ENCODE measurements at regions not wholly inside any gene's neighbourhood (a gene's known extent, or its start where the extent isn't known, plus 50 kb on each side); places are given as distances from the start of the nearest gene placed in this dataset.

- Histone ChIP-seq H3K27ac (ENCODE audit: low read depth in 2 of 2, low read length in 2 of 2) (no peak overlapping the region), H3K36me3 (ENCODE audit: control insufficient read depth in 2 of 3, insufficient read depth in 3 of 3, low read length in 3 of 3) (no peaks in the 10 kb centered on the region), H3K9me3 (ENCODE audit: control insufficient read depth in 2 of 3, insufficient read depth in 1 of 3, low read length in 3 of 3) (peaks cover 0 to 2% (median 0%) of the 10 kb centered on the region in 3 donors), H3K4me1 (ENCODE audit: control insufficient read depth in 2 of 3, insufficient read depth in 2 of 3, low read depth in 1 of 3, low read length in 3 of 3) (peaks cover 0 to 5% (median 4%) of the 10 kb centered on the region in 3 donors), H3K9ac (ENCODE audit: low read length in 3 of 3) (no peak overlapping the region), H3K27me3 (ENCODE audit: control insufficient read depth, insufficient read depth, low read length) (no peaks in the 10 kb centered on the region), H3K4me3 (ENCODE audit: low read length in 3 of 3) (no peak overlapping the region)
- DNase-seq (no peak), FAIRE-seq (no peak)
- TF ChIP-seq, protein P1, sequence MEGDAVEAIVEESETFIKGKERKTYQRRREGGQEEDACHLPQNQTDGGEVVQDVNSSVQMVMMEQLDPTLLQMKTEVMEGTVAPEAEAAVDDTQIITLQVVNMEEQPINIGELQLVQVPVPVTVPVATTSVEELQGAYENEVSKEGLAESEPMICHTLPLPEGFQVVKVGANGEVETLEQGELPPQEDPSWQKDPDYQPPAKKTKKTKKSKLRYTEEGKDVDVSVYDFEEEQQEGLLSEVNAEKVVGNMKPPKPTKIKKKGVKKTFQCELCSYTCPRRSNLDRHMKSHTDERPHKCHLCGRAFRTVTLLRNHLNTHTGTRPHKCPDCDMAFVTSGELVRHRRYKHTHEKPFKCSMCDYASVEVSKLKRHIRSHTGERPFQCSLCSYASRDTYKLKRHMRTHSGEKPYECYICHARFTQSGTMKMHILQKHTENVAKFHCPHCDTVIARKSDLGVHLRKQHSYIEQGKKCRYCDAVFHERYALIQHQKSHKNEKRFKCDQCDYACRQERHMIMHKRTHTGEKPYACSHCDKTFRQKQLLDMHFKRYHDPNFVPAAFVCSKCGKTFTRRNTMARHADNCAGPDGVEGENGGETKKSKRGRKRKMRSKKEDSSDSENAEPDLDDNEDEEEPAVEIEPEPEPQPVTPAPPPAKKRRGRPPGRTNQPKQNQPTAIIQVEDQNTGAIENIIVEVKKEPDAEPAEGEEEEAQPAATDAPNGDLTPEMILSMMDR (IDR thresholded peaks at IDR 0.05; ENCODE audit: borderline replicate concordance, extremely low read depth, insufficient read depth), result no peak
- intact Hi-C loops (cut with DNase I), result no loop called here
These were observed 79.5 kb downstream of the HIF1AN start for GRCh38 chr10:100615241-100615640.

GRCh38 chr10:100615908-100616307 lies 80.2 kb downstream of the HIF1AN start:
- Histone ChIP-seq H3K4me1 (ENCODE audit: control insufficient read depth in 2 of 3, insufficient read depth in 2 of 3, low read depth in 1 of 3, low read length in 3 of 3) (peaks cover 0 to 5% (median 4%) of the 10 kb centered on the region in 3 donors), H3K27ac (ENCODE audit: low read depth in 2 of 2, low read length in 2 of 2) (no peak overlapping the region), H3K9ac (ENCODE audit: low read length in 3 of 3) (no peak overlapping the region), H3K27me3 (ENCODE audit: control insufficient read depth, insufficient read depth, low read length) (peaks cover 3% of the 10 kb centered on the region), H3K9me3 (ENCODE audit: control insufficient read depth in 2 of 3, insufficient read depth in 1 of 3, low read length in 3 of 3) (peaks cover 0 to 2% (median 0%) of the 10 kb centered on the region in 3 donors), H3K36me3 (ENCODE audit: control insufficient read depth in 2 of 3, insufficient read depth in 3 of 3, low read length in 3 of 3) (no peaks in the 10 kb centered on the region), H3K4me3 (ENCODE audit: low read length in 3 of 3) (no peak overlapping the region)
- FAIRE-seq (no peak), DNase-seq (peak in 3 of 5 donors; percentile 17 to 56 (median 37))
- intact Hi-C loops (cut with DNase I), result no loop called here
- TF ChIP-seq, protein P1 (IDR thresholded peaks at IDR 0.05; ENCODE audit: borderline replicate concordance, extremely low read depth, insufficient read depth), result no peak

GRCh38 chr10:100618091-100618615 lies 82.4 kb downstream of the HIF1AN start:
- H3K9me3 ChIP-seq (ENCODE audit: control insufficient read depth in 2 of 3, insufficient read depth in 1 of 3, low read length in 3 of 3), result peaks cover 0 to 2% (median 0%) of the 10 kb centered on the region in 3 donors
- H3K27ac ChIP-seq (ENCODE audit: low read depth in 2 of 2, low read length in 2 of 2), result no peak overlapping the region
- no peak for FAIRE-seq
- TF ChIP-seq, protein P1 (IDR thresholded peaks at IDR 0.05; ENCODE audit: borderline replicate concordance, extremely low read depth, insufficient read depth), result no peak
- no peak for DNase-seq
- H3K4me3 ChIP-seq (ENCODE audit: low read length in 3 of 3), result no peak overlapping the region
- H3K36me3 ChIP-seq (ENCODE audit: control insufficient read depth in 2 of 3, insufficient read depth in 3 of 3, low read length in 3 of 3), result no peaks in the 10 kb centered on the region
- intact Hi-C loops (cut with DNase I), result no loop called here
- H3K4me1 ChIP-seq (ENCODE audit: control insufficient read depth in 2 of 3, insufficient read depth in 2 of 3, low read depth in 1 of 3, low read length in 3 of 3), result peaks cover 2 to 3% (median 2%) of the 10 kb centered on the region in 3 donors
- H3K27me3 ChIP-seq (ENCODE audit: control insufficient read depth, insufficient read depth, low read length), result peaks cover 4% of the 10 kb centered on the region
- no peak overlapping the region for H3K9ac ChIP-seq (ENCODE audit: low read length in 3 of 3)
